ENCODE measurements at regions not wholly inside any gene's neighbourhood (a gene's known extent, or its start where the extent isn't known, plus 50 kb on each side); places are given as distances from the start of the nearest gene placed in this dataset.

GRCh38 chr19:28498404-28498976 lies 714.5 kb downstream of the UQCRFS1 start:
- H3K9ac ChIP-seq (ENCODE audit: low read length), result no peak overlapping the region
- no peak overlapping the region for H2BK120ac ChIP-seq (ENCODE audit: low read depth, low read length)
- H2BK5ac ChIP-seq (ENCODE audit: low read length), result no peak overlapping the region
- no peak overlapping the region for H3K27ac ChIP-seq (ENCODE audit: low read depth, low read length)
- H3K23ac ChIP-seq (ENCODE audit: low read length), result no peak overlapping the region
- no peaks in the 10 kb centered on the region for H3K79me2 ChIP-seq (ENCODE audit: control insufficient read depth, insufficient read depth, low read length)
- no peaks in the 10 kb centered on the region for H3K36me3 ChIP-seq (ENCODE audit: control insufficient read depth, insufficient read depth, low read length)
- no peak overlapping the region for H4K5ac ChIP-seq (ENCODE audit: low read length)
- no peak overlapping the region for H3K4me3 ChIP-seq (ENCODE audit: low read length)
- no peak overlapping the region for H3K18ac ChIP-seq (ENCODE audit: low read length)
- no peak overlapping the region for H2AK5ac ChIP-seq (ENCODE audit: low read length)
- H4K8ac ChIP-seq (ENCODE audit: low read depth, low read length), result no peak overlapping the region
- H3K27me3 ChIP-seq (ENCODE audit: insufficient read depth, low read length, poor library complexity), result no peaks in the 10 kb centered on the region
- no peak overlapping the region for H3K56ac ChIP-seq (ENCODE audit: low read length)
- H2BK15ac ChIP-seq (replicated peaks; ENCODE audit: low read depth), result no peak overlapping the region
- peaks cover 11% of the 10 kb centered on the region for H3K4me1 ChIP-seq (ENCODE audit: control insufficient read depth, low read depth, low read length)
- H3K4ac ChIP-seq (ENCODE audit: low read depth, low read length), result no peak overlapping the region
- WGBS (ENCODE audit: extremely low coverage, insufficient coverage, low lambda C conversion rate), result no CpG with 5 or more reads among the region's 7 CpGs
- no peak overlapping the region for H3K4me2 ChIP-seq (ENCODE audit: low read length)
- DNase-seq, result no peak
- no peaks in the 10 kb centered on the region for H3K79me1 ChIP-seq (ENCODE audit: low read length)

GRCh38 chr19:28497887-28498286 lies 715.1 kb downstream of the UQCRFS1 start:
- no CpG with 5 or more reads among the region's 4 CpGs for WGBS (ENCODE audit: extremely low coverage, insufficient coverage, low lambda C conversion rate)
- Histone ChIP-seq H3K79me2 (ENCODE audit: control insufficient read depth, insufficient read depth, low read length) (no peaks in the 10 kb centered on the region), H2BK5ac (ENCODE audit: low read length) (no peak overlapping the region), H3K27me3 (ENCODE audit: insufficient read depth, low read length, poor library complexity) (no peaks in the 10 kb centered on the region), H3K18ac (ENCODE audit: low read length) (no peak overlapping the region), H3K36me3 (ENCODE audit: control insufficient read depth, insufficient read depth, low read length) (no peaks in the 10 kb centered on the region), H3K4me2 (ENCODE audit: low read length) (no peak overlapping the region), H3K4ac (ENCODE audit: low read depth, low read length) (no peak overlapping the region), H3K27ac (ENCODE audit: low read depth, low read length) (no peak overlapping the region), H3K79me1 (ENCODE audit: low read length) (no peaks in the 10 kb centered on the region), H2BK120ac (ENCODE audit: low read depth, low read length) (no peak overlapping the region), H3K9ac (ENCODE audit: low read length) (no peak overlapping the region), H3K4me3 (ENCODE audit: low read length) (no peak overlapping the region), H4K5ac (ENCODE audit: low read length) (no peak overlapping the region), H2BK15ac (replicated peaks; ENCODE audit: low read depth) (no peak overlapping the region), H3K56ac (ENCODE audit: low read length) (no peak overlapping the region), H2AK5ac (ENCODE audit: low read length) (no peak overlapping the region), H3K4me1 (ENCODE audit: control insufficient read depth, low read depth, low read length) (peaks cover 6% of the 10 kb centered on the region), H4K8ac (ENCODE audit: low read depth, low read length) (no peak overlapping the region), H3K23ac (ENCODE audit: low read length) (no peak overlapping the region)
- no peak for DNase-seq

GRCh38 chr19:28497137-28497536 lies 715.8 kb downstream of the UQCRFS1 start:
- H3K79me2 ChIP-seq (ENCODE audit: control insufficient read depth, insufficient read depth, low read length), result no peaks in the 10 kb centered on the region
- no peak overlapping the region for H3K4me2 ChIP-seq (ENCODE audit: low read length)
- no peaks in the 10 kb centered on the region for H3K27me3 ChIP-seq (ENCODE audit: insufficient read depth, low read length, poor library complexity)
- no peak overlapping the region for H3K4ac ChIP-seq (ENCODE audit: low read depth, low read length)
- no peak overlapping the region for H3K9ac ChIP-seq (ENCODE audit: low read length)
- no peak for DNase-seq
- H3K4me3 ChIP-seq (ENCODE audit: low read length), result no peak overlapping the region
- no peak overlapping the region for H2BK15ac ChIP-seq (replicated peaks; ENCODE audit: low read depth)
- H2AK5ac ChIP-seq (ENCODE audit: low read length), result no peak overlapping the region
- peaks cover 4% of the 10 kb centered on the region for H3K4me1 ChIP-seq (ENCODE audit: control insufficient read depth, low read depth, low read length)
- H4K5ac ChIP-seq (ENCODE audit: low read length), result no peak overlapping the region
- WGBS (ENCODE audit: extremely low coverage, insufficient coverage, low lambda C conversion rate), result no CpG with 5 or more reads among the region's 5 CpGs
- H3K36me3 ChIP-seq (ENCODE audit: control insufficient read depth, insufficient read depth, low read length), result no peaks in the 10 kb centered on the region
- no peak overlapping the region for H2BK5ac ChIP-seq (ENCODE audit: low read length)
- no peak overlapping the region for H3K56ac ChIP-seq (ENCODE audit: low read length)
- H3K79me1 ChIP-seq (ENCODE audit: low read length), result no peaks in the 10 kb centered on the region
- no peak overlapping the region for H3K27ac ChIP-seq (ENCODE audit: low read depth, low read length)
- no peak overlapping the region for H3K23ac ChIP-seq (ENCODE audit: low read length)
- no peak overlapping the region for H2BK120ac ChIP-seq (ENCODE audit: low read depth, low read length)
- H4K8ac ChIP-seq (ENCODE audit: low read depth, low read length), result no peak overlapping the region
- no peak overlapping the region for H3K18ac ChIP-seq (ENCODE audit: low read length)

GRCh38 chr19:28495046-28495445 lies 717.9 kb downstream of the UQCRFS1 start:
- Histone ChIP-seq H2BK5ac (ENCODE audit: low read length) (no peak overlapping the region), H3K18ac (ENCODE audit: low read length) (no peak overlapping the region), H3K79me2 (ENCODE audit: control insufficient read depth, insufficient read depth, low read length) (no peaks in the 10 kb centered on the region), H3K9ac (ENCODE audit: low read length) (no peak overlapping the region), H3K4ac (ENCODE audit: low read depth, low read length) (no peak overlapping the region), H3K4me3 (ENCODE audit: low read length) (no peak overlapping the region), H3K23ac (ENCODE audit: low read length) (no peak overlapping the region), H3K27ac (ENCODE audit: low read depth, low read length) (no peak overlapping the region), H4K5ac (ENCODE audit: low read length) (no peak overlapping the region), H2AK5ac (ENCODE audit: low read length) (no peak overlapping the region), H3K56ac (ENCODE audit: low read length) (no peak overlapping the region), H3K36me3 (ENCODE audit: control insufficient read depth, insufficient read depth, low read length) (no peaks in the 10 kb centered on the region), H3K27me3 (ENCODE audit: insufficient read depth, low read length, poor library complexity) (no peaks in the 10 kb centered on the region), H2BK120ac (ENCODE audit: low read depth, low read length) (no peak overlapping the region), H3K4me1 (ENCODE audit: control insufficient read depth, low read depth, low read length) (peaks cover 2% of the 10 kb centered on the region), H2BK15ac (replicated peaks; ENCODE audit: low read depth) (no peak overlapping the region), H4K8ac (ENCODE audit: low read depth, low read length) (no peak overlapping the region), H3K4me2 (ENCODE audit: low read length) (no peak overlapping the region), H3K79me1 (ENCODE audit: low read length) (no peaks in the 10 kb centered on the region)
- WGBS (ENCODE audit: extremely low coverage, insufficient coverage, low lambda C conversion rate), result no CpG with 5 or more reads among the region's 4 CpGs
- no peak for DNase-seq

- H3K4me3 ChIP-seq (ENCODE audit: low read length), result no peak overlapping the region
- WGBS (ENCODE audit: extremely low coverage, insufficient coverage, low lambda C conversion rate), result no CpG with 5 or more reads among the region's 7 CpGs
These were observed 718.5 kb downstream of the UQCRFS1 start for GRCh38 chr19:28494461-28494860.

DNA sequence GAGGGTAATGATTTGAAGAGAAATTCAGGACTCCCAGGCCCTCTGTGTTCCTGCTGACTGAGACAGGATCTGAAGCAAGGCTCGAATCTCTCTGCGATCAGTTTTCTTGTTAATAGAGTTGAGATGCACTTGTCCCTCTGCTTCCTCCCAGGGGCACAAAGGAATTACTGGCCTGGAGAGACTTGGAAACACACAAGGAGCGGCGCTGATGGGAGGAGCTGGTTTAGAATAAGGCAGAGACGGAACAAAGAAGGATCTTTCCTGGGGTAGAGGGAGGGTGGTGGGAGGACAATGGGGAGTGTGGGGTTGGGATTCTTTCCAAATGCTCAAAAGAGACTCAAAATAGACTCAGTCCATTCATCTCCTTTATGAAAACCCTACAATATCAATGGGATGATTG lies 719.1 kb downstream of the UQCRFS1 start:
- Histone ChIP-seq H3K36me3 (ENCODE audit: control insufficient read depth, insufficient read depth, low read length) (no peaks in the 10 kb centered on the region), H3K4ac (ENCODE audit: low read depth, low read length) (no peak overlapping the region), H3K23ac (ENCODE audit: low read length) (no peak overlapping the region), H3K27me3 (ENCODE audit: insufficient read depth, low read length, poor library complexity) (no peaks in the 10 kb centered on the region), H4K8ac (ENCODE audit: low read depth, low read length) (no peak overlapping the region), H3K18ac (ENCODE audit: low read length) (no peak overlapping the region), H3K56ac (ENCODE audit: low read length) (no peak overlapping the region), H2BK120ac (ENCODE audit: low read depth, low read length) (no peak overlapping the region), H2AK5ac (ENCODE audit: low read length) (no peak overlapping the region), H3K79me1 (ENCODE audit: low read length) (no peaks in the 10 kb centered on the region), H4K5ac (ENCODE audit: low read length) (no peak overlapping the region), H2BK15ac (replicated peaks; ENCODE audit: low read depth) (no peak overlapping the region), H3K9ac (ENCODE audit: low read length) (no peak overlapping the region), H3K79me2 (ENCODE audit: control insufficient read depth, insufficient read depth, low read length) (no peaks in the 10 kb centered on the region), H3K4me3 (ENCODE audit: low read length) (no peak overlapping the region), H3K27ac (ENCODE audit: low read depth, low read length) (no peak overlapping the region), H3K4me2 (ENCODE audit: low read length) (no peak overlapping the region), H2BK5ac (ENCODE audit: low read length) (no peak overlapping the region), H3K4me1 (ENCODE audit: control insufficient read depth, low read depth, low read length) (peaks cover 2% of the 10 kb centered on the region)
- peak; percentile 27 for DNase-seq
- WGBS (ENCODE audit: extremely low coverage, insufficient coverage, low lambda C conversion rate), result no CpG with 5 or more reads among the region's 5 CpGs

More at GRCh38 chr19:28494461-28494860, 718.5 kb downstream of the UQCRFS1 start:
- no peak overlapping the region for H3K9ac ChIP-seq (ENCODE audit: low read length)
- DNase-seq, result peak; percentile 48
- no peak overlapping the region for H2BK5ac ChIP-seq (ENCODE audit: low read length)
- H3K27me3 ChIP-seq (ENCODE audit: insufficient read depth, low read length, poor library complexity), result no peaks in the 10 kb centered on the region
- H3K36me3 ChIP-seq (ENCODE audit: control insufficient read depth, insufficient read depth, low read length), result no peaks in the 10 kb centered on the region
- H2BK15ac ChIP-seq (replicated peaks; ENCODE audit: low read depth), result no peak overlapping the region
- no peak overlapping the region for H3K18ac ChIP-seq (ENCODE audit: low read length)
- no peak overlapping the region for H4K5ac ChIP-seq (ENCODE audit: low read length)
- H3K27ac ChIP-seq (ENCODE audit: low read depth, low read length), result no peak overlapping the region
- H3K23ac ChIP-seq (ENCODE audit: low read length), result no peak overlapping the region
- H3K79me1 ChIP-seq (ENCODE audit: low read length), result no peaks in the 10 kb centered on the region
- H3K56ac ChIP-seq (ENCODE audit: low read length), result no peak overlapping the region
- no peaks in the 10 kb centered on the region for H3K79me2 ChIP-seq (ENCODE audit: control insufficient read depth, insufficient read depth, low read length)
- H2BK120ac ChIP-seq (ENCODE audit: low read depth, low read length), result no peak overlapping the region
- H3K4me2 ChIP-seq (ENCODE audit: low read length), result no peak overlapping the region
- H3K4me1 ChIP-seq (ENCODE audit: control insufficient read depth, low read depth, low read length), result peaks cover 2% of the 10 kb centered on the region
- no peak overlapping the region for H3K4ac ChIP-seq (ENCODE audit: low read depth, low read length)
- H4K8ac ChIP-seq (ENCODE audit: low read depth, low read length), result no peak overlapping the region
- H2AK5ac ChIP-seq (ENCODE audit: low read length), result no peak overlapping the region

All from mesendoderm (in vitro differentiated cells).